GM12875 (cell line): ENCODE measurements at regions not wholly inside any gene's neighbourhood (a gene's known extent, or its start where the extent isn't known, plus 50 kb on each side); places are given as distances from the start of the nearest gene placed in this dataset.
"Not testable (repeated sequence)": the region's sequence is repeated elsewhere in the genome, so short reads cannot be mapped to it uniquely, and the experiment has no call there.

Experiments
- H3K4me3 ChIP-seq: one replicate; pipeline ENCODE4 v1.5.1; 2011; ENCODE audit warnings: low read depth, low read length, control low read depth
- TF ChIP-seq, protein P1 (sequence below): IDR thresholded peaks from 2 replicates; pipeline ENCODE4 v1.5.1; 2011; ENCODE audit warnings: low read depth, mild to moderate bottlenecking, control low read depth, inconsistent platforms, low read length, moderate library complexity, borderline replicate concordance; ENCODE audit not compliant: insufficient read depth

DNA sequence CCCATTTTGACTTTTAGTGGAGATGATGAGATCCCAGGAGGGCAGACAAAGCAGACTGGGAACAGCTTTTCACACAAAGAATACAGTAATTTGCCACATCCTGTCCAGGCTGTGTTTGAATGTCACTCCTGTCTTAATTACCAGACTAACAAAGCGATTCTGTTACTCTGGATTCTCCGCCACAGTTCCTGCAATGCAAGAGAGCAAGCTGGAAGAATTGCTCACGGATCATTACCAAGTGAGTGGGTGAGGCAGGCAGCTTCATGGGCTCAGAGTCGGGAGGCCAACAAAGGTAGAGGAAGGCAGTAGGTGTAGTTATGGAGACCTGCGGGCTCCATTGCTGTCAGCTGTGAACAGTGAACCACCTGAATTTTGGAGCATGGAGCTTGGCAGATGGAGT is 250.5 kb upstream of the ATP5MC3 start:
- TF ChIP-seq, protein P1, sequence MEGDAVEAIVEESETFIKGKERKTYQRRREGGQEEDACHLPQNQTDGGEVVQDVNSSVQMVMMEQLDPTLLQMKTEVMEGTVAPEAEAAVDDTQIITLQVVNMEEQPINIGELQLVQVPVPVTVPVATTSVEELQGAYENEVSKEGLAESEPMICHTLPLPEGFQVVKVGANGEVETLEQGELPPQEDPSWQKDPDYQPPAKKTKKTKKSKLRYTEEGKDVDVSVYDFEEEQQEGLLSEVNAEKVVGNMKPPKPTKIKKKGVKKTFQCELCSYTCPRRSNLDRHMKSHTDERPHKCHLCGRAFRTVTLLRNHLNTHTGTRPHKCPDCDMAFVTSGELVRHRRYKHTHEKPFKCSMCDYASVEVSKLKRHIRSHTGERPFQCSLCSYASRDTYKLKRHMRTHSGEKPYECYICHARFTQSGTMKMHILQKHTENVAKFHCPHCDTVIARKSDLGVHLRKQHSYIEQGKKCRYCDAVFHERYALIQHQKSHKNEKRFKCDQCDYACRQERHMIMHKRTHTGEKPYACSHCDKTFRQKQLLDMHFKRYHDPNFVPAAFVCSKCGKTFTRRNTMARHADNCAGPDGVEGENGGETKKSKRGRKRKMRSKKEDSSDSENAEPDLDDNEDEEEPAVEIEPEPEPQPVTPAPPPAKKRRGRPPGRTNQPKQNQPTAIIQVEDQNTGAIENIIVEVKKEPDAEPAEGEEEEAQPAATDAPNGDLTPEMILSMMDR: no peak
- H3K4me3 ChIP-seq: no peak overlapping the region

DNA sequence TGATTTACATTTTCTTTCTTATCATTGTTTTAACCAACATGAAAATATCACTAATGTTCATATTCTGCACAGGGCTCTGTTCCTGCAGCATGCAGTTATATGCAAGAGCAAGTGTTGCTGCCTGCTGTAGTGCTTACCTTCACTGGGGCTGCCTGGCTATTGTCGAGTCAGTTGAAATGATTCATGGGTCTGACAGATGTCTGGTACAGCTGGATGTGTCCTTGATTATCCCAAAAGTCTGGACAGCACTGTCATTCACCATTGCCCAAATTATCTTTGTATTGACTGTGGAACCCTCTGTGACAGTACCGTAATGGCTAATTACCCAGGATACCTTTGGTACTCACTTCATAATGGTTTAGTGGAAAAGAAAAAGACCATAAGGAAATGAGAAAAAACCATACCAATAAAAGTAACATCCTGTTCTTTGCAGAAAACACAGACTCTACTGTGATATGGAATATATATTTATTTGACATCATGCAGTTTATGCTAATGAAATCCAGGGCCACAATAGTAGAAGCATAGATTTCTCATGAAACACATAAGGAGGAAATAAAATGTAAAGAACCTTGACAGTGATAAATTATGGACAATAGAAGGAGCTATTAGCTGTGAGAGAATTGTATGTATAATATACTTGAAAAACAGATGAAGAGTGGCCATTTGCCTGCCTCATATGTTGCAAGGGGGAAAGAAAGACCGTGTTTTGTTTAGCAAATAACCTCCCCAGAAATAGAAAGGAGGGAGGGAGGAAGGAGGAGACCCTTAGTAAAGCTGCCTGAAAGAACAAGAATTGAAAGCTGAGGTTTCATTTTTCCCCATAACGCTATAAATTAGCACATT is 249.8 kb upstream of the ATP5MC3 start:
- TF ChIP-seq, protein P1: no peak
- no peak overlapping the region for H3K4me3 ChIP-seq

DNA sequence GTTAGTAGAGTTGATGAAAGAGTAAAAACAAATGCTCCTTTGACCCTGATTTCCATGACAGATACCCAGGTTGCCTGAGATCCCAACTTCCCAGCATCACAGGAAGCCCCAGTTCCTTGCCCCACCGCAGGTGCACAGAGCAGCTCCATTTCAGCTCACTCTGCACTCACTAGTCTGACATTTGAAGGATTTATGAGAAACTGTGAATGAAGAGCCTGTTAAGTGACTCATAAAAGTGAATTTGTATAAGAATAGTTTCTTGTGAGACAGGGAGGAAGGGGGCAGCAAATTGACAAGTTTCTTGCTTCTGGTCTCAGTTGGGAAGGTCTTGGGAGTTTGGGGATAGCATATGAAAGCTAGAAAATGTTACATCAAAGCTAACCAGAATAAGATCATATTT is 248.7 kb upstream of the ATP5MC3 start:
- TF ChIP-seq, protein P1: no peak
- no peak overlapping the region for H3K4me3 ChIP-seq

DNA sequence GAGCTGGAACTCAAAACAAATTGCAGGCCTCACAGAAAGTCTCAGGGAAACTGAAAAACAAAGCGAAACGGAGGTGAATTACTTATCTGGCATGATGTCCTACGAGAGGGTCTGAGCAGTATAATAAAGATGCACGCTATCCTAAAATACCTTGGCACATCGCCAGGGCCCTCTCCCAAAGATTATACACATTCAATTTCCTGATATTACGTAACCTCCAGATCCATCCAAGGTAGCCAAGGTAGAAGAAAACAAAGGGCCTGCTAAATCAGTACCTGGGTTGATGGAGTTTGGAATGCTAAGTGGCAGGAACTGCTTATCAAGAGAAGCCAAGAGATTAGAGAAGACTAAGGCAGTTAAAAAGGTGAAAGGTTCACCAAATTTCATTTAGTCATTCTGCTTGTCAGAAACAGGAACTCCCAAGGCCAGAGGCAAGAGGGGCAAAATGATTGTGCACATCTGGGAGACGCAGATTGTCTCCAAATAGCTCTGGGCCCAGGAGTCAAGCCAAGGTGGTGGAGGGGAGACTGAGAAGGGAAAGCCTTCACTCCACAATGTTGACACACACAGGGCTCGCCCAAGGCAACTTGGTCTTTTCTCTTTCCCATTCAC is 236.8 kb upstream of the ATP5MC3 start:
- H3K4me3 ChIP-seq: no peak overlapping the region
- TF ChIP-seq, protein P1: no peak

DNA sequence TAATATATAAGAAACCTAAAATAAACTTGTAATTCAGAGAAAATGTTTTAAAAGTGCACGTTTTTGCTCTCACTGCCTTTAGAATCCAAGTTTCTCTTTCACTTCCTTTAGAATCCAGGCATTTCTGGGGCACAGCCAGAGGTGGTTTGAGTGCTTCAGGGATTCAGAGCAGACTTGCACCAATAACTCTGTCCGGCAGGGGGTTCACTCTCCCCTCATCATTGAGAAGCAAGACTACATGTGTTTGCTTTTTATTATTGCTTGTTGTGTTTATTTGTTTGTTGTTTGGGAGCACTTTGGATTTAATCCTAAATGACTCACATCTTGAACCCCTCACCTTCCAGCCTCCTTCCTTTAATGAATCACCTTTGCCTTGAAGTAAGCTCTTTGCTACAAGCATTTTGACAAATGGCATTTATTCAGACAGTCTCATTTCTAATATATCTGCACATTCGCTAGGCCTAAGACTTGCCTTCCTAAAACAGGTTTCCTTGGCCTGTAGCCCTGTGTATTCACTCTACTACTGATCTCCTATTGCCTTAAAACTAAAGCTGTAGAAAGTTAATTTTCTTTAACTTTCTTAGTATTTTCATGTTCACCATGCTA is 233.5 kb upstream of the ATP5MC3 start:
- TF ChIP-seq, protein P1: peak; percentile 71
- H3K4me3 ChIP-seq: no peak overlapping the region

DNA sequence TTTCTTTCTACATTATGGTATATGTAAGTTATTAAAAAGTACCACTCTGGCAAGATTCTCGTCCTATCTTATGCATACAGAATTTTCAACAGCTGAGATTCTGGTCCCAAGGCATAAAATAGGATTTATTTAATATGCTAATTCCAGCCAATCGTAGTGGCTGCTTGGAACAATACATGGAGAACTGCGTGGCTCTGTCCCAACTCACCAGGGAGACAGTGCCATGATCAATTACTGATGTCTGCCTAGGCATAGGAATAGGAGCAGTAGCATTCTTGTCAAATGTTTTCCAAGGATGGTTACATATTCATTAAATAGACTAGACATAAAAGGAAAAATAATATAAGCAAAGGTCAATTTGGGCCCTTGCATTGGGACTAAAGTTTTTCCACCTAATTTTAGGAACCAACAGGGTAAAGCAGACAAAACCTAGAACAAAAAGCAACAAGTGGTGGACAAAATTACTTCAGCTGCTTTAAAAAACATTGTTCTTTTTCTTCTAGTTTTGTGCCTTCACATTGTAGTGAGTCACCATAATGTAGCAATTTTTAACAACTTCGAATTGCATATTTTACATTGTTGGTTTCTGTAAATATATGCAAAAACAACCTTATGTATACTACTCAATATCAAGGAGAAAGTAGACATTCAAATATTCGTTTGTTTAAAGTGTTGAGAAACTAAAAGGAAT is 232.8 kb upstream of the ATP5MC3 start:
- no peak overlapping the region for H3K4me3 ChIP-seq
- TF ChIP-seq, protein P1: no peak

DNA sequence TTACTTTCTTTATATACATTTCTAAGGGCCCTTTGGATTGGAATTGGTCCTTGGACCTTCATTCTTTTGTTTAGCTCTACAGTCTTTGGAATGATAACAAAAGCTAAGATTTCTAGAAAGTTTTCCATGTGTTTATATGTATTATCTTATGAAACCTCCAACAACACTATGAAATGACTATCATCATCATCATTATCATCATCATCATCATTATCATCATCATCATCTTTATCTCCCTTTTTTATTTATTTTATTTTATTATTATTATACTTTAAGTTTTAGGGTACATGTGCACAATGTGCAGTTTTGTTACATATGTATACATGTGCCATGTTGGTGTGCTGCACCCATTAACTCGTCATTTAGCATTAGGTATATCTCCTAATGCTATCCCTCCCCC is 229.4 kb upstream of the ATP5MC3 start:
- H3K4me3 ChIP-seq: not testable (repeated sequence)
